GM12891 (cell line): ENCODE measurements at regions not wholly inside any gene's neighbourhood (a gene's known extent, or its start where the extent isn't known, plus 50 kb on each side); places are given as distances from the start of the nearest gene placed in this dataset.

Experiments
- DNase-seq: peaks from one replicate; pipeline ENCODE4 v3.0.0; 2011; ENCODE audit warnings: low spot score; ENCODE audit not compliant: insufficient read length
- FAIRE-seq: peaks from 2 replicates; lab custom pipeline; 2011; peaks lifted over from hg19 to GRCh38; lab: Jason Lieb, UNC
- PAX5 ChIP-seq: IDR thresholded peaks from 2 replicates; pipeline ENCODE4 v1.6.1; 2011; ENCODE audit warnings: low read length, moderate library complexity, mild to moderate bottlenecking; ENCODE audit not compliant: insufficient read depth, severe bottlenecking
- POLR2A ChIP-seq: IDR thresholded peaks from 2 replicates; pipeline ENCODE4 v1.6.1; 2011; ENCODE audit warnings: low read depth, low read length, control low read depth
- POLR2AphosphoS5 ChIP-seq: IDR thresholded peaks from 2 replicates; pipeline ENCODE4 v1.6.1; 2011; ENCODE audit warnings: low read depth, low read length, control low read depth
- POU2F2 ChIP-seq: IDR thresholded peaks from 2 replicates; pipeline ENCODE4 v1.6.1; 2011; ENCODE audit warnings: low read depth, mild to moderate bottlenecking, control low read depth, low read length, moderate library complexity
- SPI1 ChIP-seq: IDR thresholded peaks from 2 replicates; pipeline ENCODE4 v1.6.1; 2011; ENCODE audit warnings: low read depth, low read length, control low read depth
- TAF1 ChIP-seq: IDR thresholded peaks from 2 replicates; pipeline ENCODE4 v1.6.1; 2011; ENCODE audit warnings: low read depth, low read length, control low read depth

DNA sequence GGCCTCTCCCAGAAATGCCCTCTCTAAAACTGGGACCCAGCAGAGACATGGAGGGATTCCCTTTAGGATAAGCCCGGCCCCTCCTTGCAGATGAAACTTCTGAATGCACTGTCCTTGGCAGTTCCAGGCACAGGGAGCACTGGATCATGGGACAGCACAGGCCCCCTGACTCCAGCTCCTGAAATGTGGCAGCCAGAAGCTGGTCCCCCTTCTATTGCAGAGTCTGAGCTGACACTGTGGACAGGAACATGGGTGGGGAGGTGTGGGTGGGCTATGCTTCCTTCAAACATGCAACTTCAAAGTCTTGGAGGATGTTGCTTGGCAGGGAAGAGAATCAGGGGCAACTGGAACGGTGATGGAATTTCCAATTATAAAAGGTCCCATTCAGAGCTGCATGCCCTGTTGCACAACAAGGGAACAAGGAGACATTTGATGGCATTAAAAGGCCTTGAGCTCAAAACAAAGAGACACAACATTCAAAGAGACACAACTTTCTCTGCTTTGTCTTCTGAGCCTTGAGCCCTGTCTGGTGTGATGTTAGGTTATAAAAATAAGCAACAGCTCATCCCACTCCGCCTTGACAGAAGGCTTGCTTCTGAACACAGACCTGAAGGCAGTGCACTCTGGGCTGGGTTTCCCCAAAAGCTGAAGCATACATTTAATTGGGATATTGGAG is 239.0 kb downstream of the OSR1 start:
- DNase-seq (no peak), FAIRE-seq (no peak)
- TF ChIP-seq SPI1 (no peak), POLR2AphosphoS5 (no peak), TAF1 (no peak), POU2F2 (no peak), PAX5 (no peak), POLR2A (no peak)

GRCh38 chr2:19116918-19117317 is 241.5 kb downstream of the OSR1 start:
- no peak for DNase-seq
- no peak for FAIRE-seq
- no peak for TF ChIP-seq SPI1
- no peak for TF ChIP-seq POLR2AphosphoS5
- no peak for TF ChIP-seq PAX5
- TF ChIP-seq TAF1, result no peak
- TF ChIP-seq POLR2A, result no peak
- TF ChIP-seq POU2F2, result no peak

- FAIRE-seq (no peak), DNase-seq (no peak)
- TF ChIP-seq TAF1 (no peak), SPI1 (no peak), POU2F2 (no peak), POLR2A (no peak), PAX5 (no peak), POLR2AphosphoS5 (no peak)
Measured at GRCh38 chr2:19114754-19115231, 243.6 kb downstream of the OSR1 start.

DNA sequence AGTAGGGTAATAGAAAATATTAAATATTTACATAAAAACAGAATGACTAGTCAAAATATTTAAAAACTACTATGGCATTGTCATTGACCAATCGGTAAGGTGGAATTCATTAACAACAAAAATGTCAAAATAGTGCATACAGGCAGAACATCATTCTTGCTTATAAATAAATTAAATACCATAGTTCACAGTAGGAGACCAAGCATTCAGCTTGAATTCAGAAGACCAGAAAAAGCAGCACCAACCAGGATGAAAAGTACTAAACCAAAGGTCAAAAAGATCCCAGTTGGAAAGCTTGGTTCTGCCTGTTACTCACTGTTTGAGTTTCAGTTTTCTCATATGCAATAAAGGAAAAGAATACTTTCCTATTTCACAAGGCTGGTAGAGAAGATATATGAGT is 244.3 kb downstream of the OSR1 start:
- DNase-seq (no peak), FAIRE-seq (no peak)
- TF ChIP-seq PAX5 (no peak), POLR2AphosphoS5 (no peak), TAF1 (no peak), POU2F2 (no peak), SPI1 (no peak)

GRCh38 chr2:19111354-19111753 is 247.1 kb downstream of the OSR1 start:
- TF ChIP-seq POLR2A (no peak), PAX5 (no peak), POLR2AphosphoS5 (no peak), TAF1 (no peak), SPI1 (no peak), POU2F2 (no peak)
- FAIRE-seq, result no peak

GRCh38 chr2:19109518-19109917 is 248.9 kb downstream of the OSR1 start:
- FAIRE-seq (no peak), DNase-seq (no peak)
- no peak for TF ChIP-seq TAF1
- no peak for TF ChIP-seq POLR2AphosphoS5
- TF ChIP-seq SPI1, result no peak
- TF ChIP-seq POLR2A, result no peak
- no peak for TF ChIP-seq PAX5
- no peak for TF ChIP-seq POU2F2

More at GRCh38 chr2:19111354-19111753, 247.1 kb downstream of the OSR1 start:
- no peak for DNase-seq

DNA sequence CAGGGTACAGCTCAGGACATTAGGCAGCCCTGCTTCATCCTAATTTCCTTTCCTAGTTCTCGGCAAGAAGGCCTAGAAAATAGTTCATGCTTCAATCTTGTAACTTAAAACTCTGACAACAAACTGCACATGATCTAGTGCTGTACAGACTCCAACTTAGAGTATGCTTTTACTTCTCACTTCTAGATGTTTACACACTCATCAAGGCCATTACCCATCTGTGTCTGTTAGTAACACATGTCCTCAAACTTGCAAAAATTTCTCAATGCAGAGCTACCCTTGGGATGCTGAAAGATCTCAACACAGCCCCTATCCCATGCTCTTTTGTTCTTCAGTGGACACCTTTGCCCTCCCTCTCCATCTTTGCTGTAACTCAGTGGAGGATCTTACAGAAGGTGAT is 252.0 kb downstream of the OSR1 start:
- TF ChIP-seq SPI1, result no peak
- no peak for TF ChIP-seq POU2F2
- no peak for TF ChIP-seq POLR2AphosphoS5
- TF ChIP-seq POLR2A, result no peak
- TF ChIP-seq TAF1, result no peak
- no peak for TF ChIP-seq PAX5
- FAIRE-seq (no peak), DNase-seq (no peak)

GRCh38 chr2:19104503-19104902 is 253.9 kb downstream of the OSR1 start:
- TF ChIP-seq POLR2A, result no peak
- TF ChIP-seq TAF1, result no peak
- FAIRE-seq (no peak), DNase-seq (no peak)

- no peak for FAIRE-seq
- TF ChIP-seq PAX5 (no peak), SPI1 (no peak), POLR2A (no peak), TAF1 (no peak), POLR2AphosphoS5 (no peak), POU2F2 (no peak)
- no peak for DNase-seq
Measured at GRCh38 chr2:19102696-19103423, 255.6 kb downstream of the OSR1 start.

- FAIRE-seq (no peak), DNase-seq (no peak)
- TF ChIP-seq POU2F2 (no peak), TAF1 (no peak), POLR2A (no peak), SPI1 (no peak), PAX5 (no peak), POLR2AphosphoS5 (no peak)
Measured at GRCh38 chr2:19101968-19102367, 256.5 kb downstream of the OSR1 start.
